ENCODE measurements at regions not wholly inside any gene's neighbourhood (a gene's known extent, or its start where the extent isn't known, plus 50 kb on each side); places are given as distances from the start of the nearest gene placed in this dataset.

DNA sequence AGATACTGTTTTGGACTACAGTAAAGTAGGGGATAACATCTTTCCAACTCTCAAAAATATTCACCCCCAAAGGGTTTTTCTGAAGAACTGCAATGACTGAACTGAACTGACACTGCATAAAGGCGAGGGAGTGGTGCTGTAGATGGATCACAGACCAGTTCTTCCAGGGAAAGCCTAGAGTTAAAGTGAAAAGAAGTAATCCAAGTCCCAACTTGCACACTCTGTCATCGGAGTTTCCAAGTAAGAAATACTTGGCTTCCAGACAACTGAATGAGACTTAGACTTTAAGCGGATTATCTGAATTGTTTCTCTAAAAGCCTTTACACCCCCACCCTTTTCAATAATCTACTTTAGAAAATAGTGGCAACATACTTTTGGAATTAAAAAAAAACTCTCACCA, 134.1 kb upstream of the PREP start:
- Histone ChIP-seq H3K27ac (ENCODE audit: low read length in 2 of 2) (no peak overlapping the region), H3K36me3 (replicated peaks in 1 of 2; ENCODE audit: control extremely low read depth in 1 of 2, control insufficient read depth in 1 of 2, extremely low read depth in 1 of 2, insufficient read depth in 2 of 2, low read length in 1 of 2) (no peaks in the 10 kb centered on the region), H2AFZ (ENCODE audit: insufficient read depth, low read depth, low read length, poor library complexity, severe bottlenecking) (no peak overlapping the region), H3K9ac (ENCODE audit: low read length) (no peak overlapping the region), H3K9me3 (ENCODE audit: control extremely low read depth in 1 of 3, control insufficient read depth in 2 of 3, insufficient read depth in 1 of 3, low read length in 2 of 3) (no peaks in the 10 kb centered on the region), H4K20me1 (ENCODE audit: control insufficient read depth, insufficient read depth, low read length, poor library complexity, severe bottlenecking) (no peaks in the 10 kb centered on the region), H3K4me1 (ENCODE audit: control insufficient read depth in 2 of 2, insufficient read depth in 2 of 2, low read length in 2 of 2) (no peaks in the 10 kb centered on the region), H3K27me3 (replicated peaks in 1 of 4; ENCODE audit: control extremely low read depth in 1 of 4, control insufficient read depth in 3 of 4, insufficient read depth in 4 of 4, low read length in 3 of 4) (no peaks in the 10 kb centered on the region), H3K4me3 (ENCODE audit: control extremely low read depth in 1 of 5, extremely low read depth in 1 of 5, insufficient read depth in 1 of 5, low read depth in 2 of 5, low read length in 4 of 5) (no peak overlapping the region), H3K4me2 (replicated peaks; ENCODE audit: low read depth, low read length, poor library complexity, severe bottlenecking) (no peak overlapping the region), H3K79me2 (ENCODE audit: control insufficient read depth, insufficient read depth, low read length) (no peaks in the 10 kb centered on the region)
- DNase-seq (no peak), ATAC-seq (ENCODE audit: low read depth) (no peak)
- 86% methylated on average over 2 of the region's 3 CpGs for WGBS (ENCODE audit: insufficient coverage)
- H3K27ac Mint-ChIP-seq: no peak overlapping the region
- CTCF ChIA-PET: no interaction called here
- H3K9me3 Mint-ChIP-seq (ENCODE audit: insufficient read depth): no peaks in the 10 kb centered on the region
- no peak overlapping the region for H3K4me3 Mint-ChIP-seq
- POLR2A ChIA-PET: no interaction called here
- intact Hi-C loops (cut with micrococcal nuclease): no loop called here
- H3K27me3 Mint-ChIP-seq: peaks cover 23% of the 10 kb centered on the region
- no peaks in the 10 kb centered on the region for H3K4me1 Mint-ChIP-seq
- no peak for TF ChIP-seq EZH2 (IDR thresholded peaks at IDR 0.05; ENCODE audit: borderline replicate concordance, insufficient read depth, low read depth, low read length, poor library complexity, severe bottlenecking)
- TF ChIP-seq, protein P1, sequence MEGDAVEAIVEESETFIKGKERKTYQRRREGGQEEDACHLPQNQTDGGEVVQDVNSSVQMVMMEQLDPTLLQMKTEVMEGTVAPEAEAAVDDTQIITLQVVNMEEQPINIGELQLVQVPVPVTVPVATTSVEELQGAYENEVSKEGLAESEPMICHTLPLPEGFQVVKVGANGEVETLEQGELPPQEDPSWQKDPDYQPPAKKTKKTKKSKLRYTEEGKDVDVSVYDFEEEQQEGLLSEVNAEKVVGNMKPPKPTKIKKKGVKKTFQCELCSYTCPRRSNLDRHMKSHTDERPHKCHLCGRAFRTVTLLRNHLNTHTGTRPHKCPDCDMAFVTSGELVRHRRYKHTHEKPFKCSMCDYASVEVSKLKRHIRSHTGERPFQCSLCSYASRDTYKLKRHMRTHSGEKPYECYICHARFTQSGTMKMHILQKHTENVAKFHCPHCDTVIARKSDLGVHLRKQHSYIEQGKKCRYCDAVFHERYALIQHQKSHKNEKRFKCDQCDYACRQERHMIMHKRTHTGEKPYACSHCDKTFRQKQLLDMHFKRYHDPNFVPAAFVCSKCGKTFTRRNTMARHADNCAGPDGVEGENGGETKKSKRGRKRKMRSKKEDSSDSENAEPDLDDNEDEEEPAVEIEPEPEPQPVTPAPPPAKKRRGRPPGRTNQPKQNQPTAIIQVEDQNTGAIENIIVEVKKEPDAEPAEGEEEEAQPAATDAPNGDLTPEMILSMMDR (IDR thresholded peaks at IDR 0.05): no peak

DNA sequence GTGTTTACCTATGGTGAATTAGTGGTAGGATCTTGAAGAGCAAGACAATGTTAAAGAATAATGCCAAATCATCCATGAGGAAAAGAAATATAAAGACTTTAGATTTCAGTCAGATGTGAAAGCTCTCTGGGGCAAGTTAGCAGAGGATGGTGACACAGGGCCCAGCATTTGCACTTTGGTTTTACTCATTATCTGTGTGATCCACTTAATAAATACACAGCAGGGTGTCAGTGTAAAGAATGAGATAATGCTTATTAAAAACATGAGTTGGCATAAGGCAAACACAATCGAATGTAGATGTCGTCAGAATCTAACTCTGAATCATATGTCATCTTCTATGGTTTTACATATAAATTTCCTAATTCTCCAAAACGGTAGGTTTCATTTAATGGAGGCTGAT, 130.4 kb upstream of the PREP start:
- WGBS (ENCODE audit: insufficient coverage): no CpG with 5 or more reads among the region's 3 CpGs
- POLR2A ChIA-PET: no interaction called here
- Histone ChIP-seq H3K9me3 (ENCODE audit: control extremely low read depth in 1 of 3, control insufficient read depth in 2 of 3, insufficient read depth in 1 of 3, low read length in 2 of 3) (no peaks in the 10 kb centered on the region), H3K4me1 (ENCODE audit: control insufficient read depth in 2 of 2, insufficient read depth in 2 of 2, low read length in 2 of 2) (no peaks in the 10 kb centered on the region), H4K20me1 (ENCODE audit: control insufficient read depth, insufficient read depth, low read length, poor library complexity, severe bottlenecking) (no peaks in the 10 kb centered on the region), H3K27me3 (replicated peaks in 1 of 4; ENCODE audit: control extremely low read depth in 1 of 4, control insufficient read depth in 3 of 4, insufficient read depth in 4 of 4, low read length in 3 of 4) (no peaks in the 10 kb centered on the region), H3K36me3 (replicated peaks in 1 of 2; ENCODE audit: control extremely low read depth in 1 of 2, control insufficient read depth in 1 of 2, extremely low read depth in 1 of 2, insufficient read depth in 2 of 2, low read length in 1 of 2) (no peaks in the 10 kb centered on the region), H3K27ac (ENCODE audit: low read length in 2 of 2) (no peak overlapping the region), H3K9ac (ENCODE audit: low read length) (no peak overlapping the region), H3K79me2 (ENCODE audit: control insufficient read depth, insufficient read depth, low read length) (no peaks in the 10 kb centered on the region), H2AFZ (ENCODE audit: insufficient read depth, low read depth, low read length, poor library complexity, severe bottlenecking) (no peak overlapping the region), H3K4me3 (ENCODE audit: control extremely low read depth in 1 of 5, extremely low read depth in 1 of 5, insufficient read depth in 1 of 5, low read depth in 2 of 5, low read length in 4 of 5) (no peak overlapping the region), H3K4me2 (replicated peaks; ENCODE audit: low read depth, low read length, poor library complexity, severe bottlenecking) (no peak overlapping the region)
- Mint-ChIP-seq H3K4me3 (no peak overlapping the region), H3K27ac (no peak overlapping the region), H3K9me3 (ENCODE audit: insufficient read depth) (no peaks in the 10 kb centered on the region), H3K4me1 (no peaks in the 10 kb centered on the region), H3K27me3 (peaks cover 24% of the 10 kb centered on the region)
- ATAC-seq (ENCODE audit: low read depth) (no peak), DNase-seq (no peak)
- intact Hi-C loops (cut with micrococcal nuclease): no loop called here
- TF ChIP-seq, protein P1 (IDR thresholded peaks at IDR 0.05): no peak
- TF ChIP-seq EZH2 (IDR thresholded peaks at IDR 0.05; ENCODE audit: borderline replicate concordance, insufficient read depth, low read depth, low read length, poor library complexity, severe bottlenecking): no peak
- CTCF ChIA-PET: no interaction called here
